Esophagus muscularis mucosa (tissue), 4 donors: ENCODE measurements at regions not wholly inside any gene's neighbourhood (a gene's known extent, or its start where the extent isn't known, plus 50 kb on each side); places are given as distances from the start of the nearest gene placed in this dataset.

Experiments
- DNase-seq: peaks from one replicate; pipeline ENCODE4 v3.0.0-alpha.2; 2017; ENCODE audit errors: extremely low spot score
- H3K27ac ChIP-seq, 4 donors: fragments of 200-600 bp; sonication (generic); replicated peaks in 1 of 4; 1 replicate in 3 of 4; 2 replicates in 1 of 4; pipeline ENCODE4 v1.5.1; 2016 to 2019; ENCODE audit warnings: mild to moderate bottlenecking in 1 of 4
- H3K27me3 ChIP-seq, 4 donors: fragments of 200-600 bp; sonication (generic); one replicate each; pipeline versions ENCODE4 v1.5.1 to v1.6.0; 2016 to 2019
- H3K36me3 ChIP-seq, 4 donors: fragments of 200-600 bp; sonication (generic); one replicate each; pipeline ENCODE4 v1.5.1; 2016 to 2019
- H3K4me1 ChIP-seq, 4 donors: fragments of 200-600 bp; sonication (generic); one replicate each; pipeline ENCODE4 v1.5.1; 2016 to 2019
- H3K4me3 ChIP-seq, 4 donors: fragments of 200-600 bp; sonication (generic); 1 replicate in 2 of 4; 2 replicates in 2 of 4; pipeline ENCODE4 v1.5.1; 2016 to 2019; ENCODE audit warnings: mild to moderate bottlenecking in 4 of 4, moderate library complexity in 1 of 4
- H3K9me3 ChIP-seq, 4 donors: fragments of 200-600 bp; sonication (generic); 1 replicate in 3 of 4; 2 replicates in 1 of 4; pipeline ENCODE4 v1.5.1; 2016 to 2019
- EP300 ChIP-seq: sonication (generic); formaldehyde crosslinking; IDR thresholded peaks from one replicate; pipeline ENCODE4 v1.6.1; 2017; ENCODE audit warnings: antibody characterized with exemption
- POLR2A ChIP-seq: fragments of 450-650 bp; IDR thresholded peaks from one replicate; pipeline ENCODE4 v1.6.1; 2017; ENCODE audit warnings: antibody characterized with exemption, moderate library complexity, mild to moderate bottlenecking, low read depth
- POLR2AphosphoS5 ChIP-seq, 2 donors: sonication (generic); formaldehyde crosslinking; IDR thresholded peaks; one replicate each; pipeline ENCODE4 v1.6.1; 2017; ENCODE audit warnings: antibody characterized with exemption in 2 of 2
- WGBS: methylation state at CpG from one replicate; pipeline ENCODE4 v1.1.5; 2018; 5-methylcytosine and 5-hydroxymethylcytosine counted together
- intact Hi-C: fragments of 100-400 bp; cut with DNase I; formaldehyde crosslinking; loops from one replicate; pipeline ENCODE4 v1.15.1; 2023
- TF ChIP-seq, protein P1 (sequence below), 3 experiments: fragments of 200-600 bp in 2 of 3; fragments of 450-650 bp in 1 of 3; sonication (generic) in 2 of 3; IDR thresholded peaks; one replicate each; pipeline ENCODE4 v1.5.1; 2017 to 2019; ENCODE audit warnings: antibody characterized with exemption in 3 of 3, mild to moderate bottlenecking in 2 of 3, moderate library complexity in 1 of 3

DNA sequence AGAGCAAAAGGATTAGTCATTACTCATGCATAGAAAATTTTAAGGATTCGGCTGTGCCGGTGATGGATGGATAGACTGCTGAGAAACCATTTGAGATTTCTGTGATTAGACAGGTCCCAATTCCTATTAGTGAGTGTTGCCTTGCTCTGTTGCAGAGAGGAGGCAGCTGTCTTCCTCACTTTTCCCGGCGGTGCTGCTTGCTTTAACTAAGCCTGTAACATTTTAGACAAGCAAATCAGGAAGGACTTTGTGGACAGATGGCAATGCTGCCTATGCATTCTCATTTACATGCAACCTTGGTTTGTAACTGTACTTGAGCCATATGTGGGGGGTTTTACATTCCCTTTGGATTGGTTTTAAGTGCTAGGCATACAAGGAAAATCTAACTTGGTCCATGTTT is 1176.3 kb downstream of the CDH18 start:
- WGBS, result 36% methylated on average over 4 of the region's 4 CpGs
- Histone ChIP-seq H3K4me1 (no peaks in the 10 kb centered on the region), H3K27ac (no peak overlapping the region), H3K36me3 (no peaks in the 10 kb centered on the region), H3K27me3 (no peaks in the 10 kb centered on the region), H3K4me3 (no peak overlapping the region), H3K9me3 (no peaks in the 10 kb centered on the region)
- no peak for DNase-seq
- TF ChIP-seq, protein P1, sequence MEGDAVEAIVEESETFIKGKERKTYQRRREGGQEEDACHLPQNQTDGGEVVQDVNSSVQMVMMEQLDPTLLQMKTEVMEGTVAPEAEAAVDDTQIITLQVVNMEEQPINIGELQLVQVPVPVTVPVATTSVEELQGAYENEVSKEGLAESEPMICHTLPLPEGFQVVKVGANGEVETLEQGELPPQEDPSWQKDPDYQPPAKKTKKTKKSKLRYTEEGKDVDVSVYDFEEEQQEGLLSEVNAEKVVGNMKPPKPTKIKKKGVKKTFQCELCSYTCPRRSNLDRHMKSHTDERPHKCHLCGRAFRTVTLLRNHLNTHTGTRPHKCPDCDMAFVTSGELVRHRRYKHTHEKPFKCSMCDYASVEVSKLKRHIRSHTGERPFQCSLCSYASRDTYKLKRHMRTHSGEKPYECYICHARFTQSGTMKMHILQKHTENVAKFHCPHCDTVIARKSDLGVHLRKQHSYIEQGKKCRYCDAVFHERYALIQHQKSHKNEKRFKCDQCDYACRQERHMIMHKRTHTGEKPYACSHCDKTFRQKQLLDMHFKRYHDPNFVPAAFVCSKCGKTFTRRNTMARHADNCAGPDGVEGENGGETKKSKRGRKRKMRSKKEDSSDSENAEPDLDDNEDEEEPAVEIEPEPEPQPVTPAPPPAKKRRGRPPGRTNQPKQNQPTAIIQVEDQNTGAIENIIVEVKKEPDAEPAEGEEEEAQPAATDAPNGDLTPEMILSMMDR (IDR thresholded peaks at IDR 0.05), result no peak
- TF ChIP-seq POLR2AphosphoS5 (IDR thresholded peaks at IDR 0.05) (no peak), EP300 (no peak), POLR2A (no peak)
- intact Hi-C loops, result no loop called here

DNA sequence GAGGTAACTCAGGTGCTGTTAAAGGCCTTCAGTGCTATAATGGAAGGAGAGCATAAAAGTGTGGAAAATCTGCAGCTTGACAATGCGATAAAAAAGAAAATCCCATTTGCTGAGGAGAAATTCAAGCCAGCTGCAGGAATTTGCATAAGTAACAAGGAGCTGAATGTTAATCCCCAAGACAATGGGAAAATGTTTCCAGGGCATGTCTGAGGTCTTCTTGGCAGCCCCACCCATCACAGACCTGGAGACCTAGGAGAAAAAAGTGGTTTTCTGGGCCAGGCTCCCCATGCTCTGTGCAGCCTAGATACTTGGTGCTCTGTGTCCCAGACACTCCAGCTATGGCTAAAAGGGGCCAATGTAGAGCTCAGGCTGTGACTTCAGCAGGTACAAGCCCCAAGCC is 1159.6 kb downstream of the CDH18 start:
- Histone ChIP-seq H3K9me3 (no peaks in the 10 kb centered on the region), H3K27me3 (no peaks in the 10 kb centered on the region), H3K36me3 (no peaks in the 10 kb centered on the region), H3K27ac (no peak overlapping the region), H3K4me1 (no peaks in the 10 kb centered on the region), H3K4me3 (no peak overlapping the region)
- intact Hi-C loops, result no loop called here
- DNase-seq, result no peak
- 95% methylated on average over 1 of the region's 1 CpG for WGBS
- no peak for TF ChIP-seq POLR2A
- TF ChIP-seq, protein P1 (IDR thresholded peaks at IDR 0.05), result no peak
- no peak for TF ChIP-seq POLR2AphosphoS5 (IDR thresholded peaks at IDR 0.05)
- TF ChIP-seq EP300, result no peak

DNA sequence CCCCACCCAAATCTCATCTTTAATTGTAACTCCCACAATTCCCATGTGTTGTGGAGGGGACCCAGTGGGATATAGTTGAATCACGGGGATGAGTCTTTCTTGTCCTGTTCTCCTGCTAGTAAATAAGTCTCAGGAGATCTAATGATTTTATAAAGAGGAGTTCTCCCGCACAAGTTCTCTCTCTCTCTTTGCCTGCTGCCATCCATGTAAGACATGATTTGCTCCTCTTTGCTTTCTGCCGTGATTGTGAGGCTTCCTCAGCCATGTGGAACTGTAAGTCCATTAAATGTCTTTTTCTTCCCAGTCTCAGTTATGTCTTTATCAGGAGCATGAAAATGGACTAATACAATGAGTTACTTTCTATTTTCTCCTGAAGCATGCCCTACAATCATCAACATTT is 1158.5 kb downstream of the CDH18 start:
- Histone ChIP-seq H3K9me3 (no peaks in the 10 kb centered on the region), H3K4me1 (no peaks in the 10 kb centered on the region), H3K4me3 (no peak overlapping the region), H3K36me3 (no peaks in the 10 kb centered on the region), H3K27me3 (no peaks in the 10 kb centered on the region), H3K27ac (no peak overlapping the region)
- no peak for TF ChIP-seq EP300
- intact Hi-C loops, result no loop called here
- WGBS, result 91% methylated on average over 3 of the region's 3 CpGs
- DNase-seq, result no peak

DNA sequence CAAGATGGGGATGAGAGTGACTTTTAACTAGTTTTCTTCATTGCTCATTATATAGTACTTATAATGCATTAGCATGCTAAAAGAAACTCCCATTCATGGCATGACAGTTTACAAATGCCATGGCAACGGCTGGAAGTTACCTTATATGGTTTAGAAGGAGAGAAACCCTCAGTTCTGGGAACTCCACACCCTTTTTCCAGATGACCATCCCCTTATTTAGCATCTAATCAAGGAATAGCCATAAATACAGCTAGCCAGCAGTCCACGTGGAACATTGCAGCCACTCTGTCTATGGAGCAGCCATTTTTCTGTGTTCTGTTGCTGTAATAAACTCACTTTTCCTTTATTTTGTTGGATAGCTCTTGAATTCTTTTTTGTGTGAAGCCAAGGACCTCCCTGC is 1137.8 kb downstream of the CDH18 start:
- no peak overlapping the region for H3K27ac ChIP-seq
- H3K4me1 ChIP-seq, result no peaks in the 10 kb centered on the region
- H3K36me3 ChIP-seq, result no peaks in the 10 kb centered on the region
- no peaks in the 10 kb centered on the region for H3K9me3 ChIP-seq
- H3K27me3 ChIP-seq, result no peaks in the 10 kb centered on the region
- H3K4me3 ChIP-seq, result no peak overlapping the region
- TF ChIP-seq, protein P1 (IDR thresholded peaks at IDR 0.05), result no peak
- TF ChIP-seq POLR2AphosphoS5 (IDR thresholded peaks at IDR 0.05) (no peak), POLR2A (no peak), EP300 (no peak)
- intact Hi-C loops, result no loop called here
- WGBS, result 63% methylated on average over 2 of the region's 2 CpGs
- no peak for DNase-seq

DNA sequence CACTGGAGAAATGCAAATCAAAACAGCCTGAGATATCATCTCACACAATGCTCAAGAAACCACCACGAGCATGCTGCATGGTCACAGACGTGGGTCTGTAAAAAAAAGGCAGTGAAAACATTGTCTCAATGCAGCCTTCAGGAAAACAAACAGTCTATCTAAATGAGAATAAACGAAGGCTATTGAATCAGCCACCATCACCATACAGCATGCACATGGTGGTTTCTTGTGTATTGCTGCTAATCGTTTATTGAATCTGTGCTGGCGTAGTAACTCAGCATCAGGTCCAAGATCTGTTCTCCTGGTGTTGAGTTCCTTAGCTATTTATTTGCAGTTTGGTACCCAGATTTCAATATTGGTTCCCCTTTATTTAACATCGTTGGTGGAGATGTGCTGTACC is 1115.0 kb downstream of the CDH18 start:
- Histone ChIP-seq H3K27ac (no peak overlapping the region), H3K4me3 (no peak overlapping the region), H3K4me1 (no peaks in the 10 kb centered on the region), H3K36me3 (no peaks in the 10 kb centered on the region), H3K9me3 (no peaks in the 10 kb centered on the region), H3K27me3 (no peaks in the 10 kb centered on the region)
- TF ChIP-seq, protein P1 (IDR thresholded peaks at IDR 0.05), result no peak
- TF ChIP-seq POLR2A (no peak), POLR2AphosphoS5 (IDR thresholded peaks at IDR 0.05) (no peak), EP300 (no peak)
- no peak for DNase-seq
- 69% methylated on average over 3 of the region's 6 CpGs for WGBS
- intact Hi-C loops, result no loop called here
